Activated gamma-delta T cell treated with anti-CD3 and anti-CD28 coated beads, Interleukin-2, amount 50 U/mL, for 16 hours (primary cell): ENCODE measurements at regions not wholly inside any gene's neighbourhood (a gene's known extent, or its start where the extent isn't known, plus 50 kb on each side); places are given as distances from the start of the nearest gene placed in this dataset.
A peak's percentile ranks its signal among the peaks of the same experiment; 100 is the strongest.

Source experiments
- DNase-seq: peaks from one replicate; pipeline ENCODE4 v3.0.0-alpha.2; 2020; ENCODE audit warnings: low read depth

- no peak for DNase-seq
Measured at GRCh38 chr18:34978533-34978893, 62.7 kb upstream of the MAPRE2 start.

- peak; percentile 38 for DNase-seq
Measured at GRCh38 chr18:34978953-34979608, 62.1 kb upstream of the MAPRE2 start.

- DNase-seq, result no peak
Measured at GRCh38 chr18:34981487-34981886, 59.7 kb upstream of the MAPRE2 start.

- no peak for DNase-seq
Measured at GRCh38 chr18:34985963-34986362, 55.2 kb upstream of the MAPRE2 start.

- DNase-seq, result no peak
Measured at GRCh38 chr18:34990597-34990996, 50.6 kb upstream of the MAPRE2 start.

GRCh38 chr18:34991152-34991551, 50.1 kb upstream of the MAPRE2 start:
- DNase-seq, result no peak
